OCI-LY3 (cell line): ENCODE measurements at regions not wholly inside any gene's neighbourhood (a gene's known extent, or its start where the extent isn't known, plus 50 kb on each side); places are given as distances from the start of the nearest gene placed in this dataset.

ENCODE experiments used
- CTCF ChIP-seq: fragments of 200-600, 300-600 bp; sonication (generic); IDR thresholded peaks from 2 replicates; pipeline ENCODE4 v1.5.1; 2014; ENCODE audit warnings: antibody characterized with exemption, low read length, low read depth
- EZH2phosphoT487 ChIP-seq: fragments of 200-600 bp; shearing (Covaris generic); IDR thresholded peaks from 2 replicates; pipeline ENCODE4 v1.6.1; 2018; ENCODE audit warnings: antibody characterized with exemption, mixed run types, low read depth

GRCh38 chr2:189253836-189254235, 74.3 kb upstream of the COL5A2 start:
- no peak for TF ChIP-seq CTCF
- TF ChIP-seq EZH2phosphoT487 = no peak
